AG09319 (cell line): ENCODE measurements at regions not wholly inside any gene's neighbourhood (a gene's known extent, or its start where the extent isn't known, plus 50 kb on each side); places are given as distances from the start of the nearest gene placed in this dataset.
"Not testable (repeated sequence)": the region's sequence is repeated elsewhere in the genome, so short reads cannot be mapped to it uniquely, and the experiment has no call there.

Experiments used
- DNase-seq: peaks from one replicate; pipeline ENCODE4 v3.0.0-alpha.2; 2010; ENCODE audit warnings: low read depth; ENCODE audit errors: extremely low read depth
- TF ChIP-seq, protein P1 (sequence below): IDR thresholded peaks from 2 replicates; pipeline ENCODE4 v1.5.1; 2011; ENCODE audit warnings: low read depth, mild to moderate bottlenecking, inconsistent platforms, low read length, moderate library complexity

DNA sequence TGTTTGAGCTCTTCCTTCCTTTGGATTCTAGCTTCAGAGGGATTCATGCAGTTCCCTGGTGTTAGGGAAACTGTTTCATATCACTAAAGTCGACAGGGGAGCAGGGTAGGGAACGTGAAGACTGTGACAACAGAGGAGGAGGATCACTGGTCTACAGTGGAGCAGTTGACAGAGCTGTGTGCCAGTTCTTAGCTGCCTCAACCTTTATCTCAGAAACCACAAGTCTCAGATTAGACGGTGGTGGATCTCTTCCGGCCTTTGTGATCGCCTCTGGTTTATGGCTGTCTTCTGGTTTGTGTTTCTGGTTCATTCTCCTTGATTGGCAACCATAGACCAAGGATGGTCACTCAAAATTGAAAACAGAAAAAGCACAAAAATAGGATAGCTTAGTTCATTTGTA is 538.9 kb upstream of the API5 start:
- TF ChIP-seq, protein P1, sequence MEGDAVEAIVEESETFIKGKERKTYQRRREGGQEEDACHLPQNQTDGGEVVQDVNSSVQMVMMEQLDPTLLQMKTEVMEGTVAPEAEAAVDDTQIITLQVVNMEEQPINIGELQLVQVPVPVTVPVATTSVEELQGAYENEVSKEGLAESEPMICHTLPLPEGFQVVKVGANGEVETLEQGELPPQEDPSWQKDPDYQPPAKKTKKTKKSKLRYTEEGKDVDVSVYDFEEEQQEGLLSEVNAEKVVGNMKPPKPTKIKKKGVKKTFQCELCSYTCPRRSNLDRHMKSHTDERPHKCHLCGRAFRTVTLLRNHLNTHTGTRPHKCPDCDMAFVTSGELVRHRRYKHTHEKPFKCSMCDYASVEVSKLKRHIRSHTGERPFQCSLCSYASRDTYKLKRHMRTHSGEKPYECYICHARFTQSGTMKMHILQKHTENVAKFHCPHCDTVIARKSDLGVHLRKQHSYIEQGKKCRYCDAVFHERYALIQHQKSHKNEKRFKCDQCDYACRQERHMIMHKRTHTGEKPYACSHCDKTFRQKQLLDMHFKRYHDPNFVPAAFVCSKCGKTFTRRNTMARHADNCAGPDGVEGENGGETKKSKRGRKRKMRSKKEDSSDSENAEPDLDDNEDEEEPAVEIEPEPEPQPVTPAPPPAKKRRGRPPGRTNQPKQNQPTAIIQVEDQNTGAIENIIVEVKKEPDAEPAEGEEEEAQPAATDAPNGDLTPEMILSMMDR: no peak
- DNase-seq: no peak

DNA sequence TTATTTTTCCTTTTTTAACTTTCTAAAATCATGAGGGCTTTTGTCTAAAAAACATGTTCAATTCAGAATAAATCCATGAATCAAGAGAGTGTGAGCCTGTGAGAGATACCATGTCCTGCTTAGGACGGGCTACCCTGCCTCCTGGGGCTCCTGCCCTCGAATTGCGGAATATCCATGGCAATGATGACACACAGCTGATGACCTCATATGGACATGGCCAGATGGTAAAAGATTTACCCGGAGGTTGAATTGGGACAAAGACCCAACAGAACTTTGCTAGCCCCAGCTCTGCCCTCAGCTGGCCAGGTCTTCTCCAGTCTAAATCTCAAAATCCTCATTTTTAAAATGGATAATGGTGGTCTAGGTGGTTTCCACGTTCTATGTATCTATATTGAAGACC is 538.1 kb upstream of the API5 start:
- DNase-seq: no peak
- TF ChIP-seq, protein P1: no peak

DNA sequence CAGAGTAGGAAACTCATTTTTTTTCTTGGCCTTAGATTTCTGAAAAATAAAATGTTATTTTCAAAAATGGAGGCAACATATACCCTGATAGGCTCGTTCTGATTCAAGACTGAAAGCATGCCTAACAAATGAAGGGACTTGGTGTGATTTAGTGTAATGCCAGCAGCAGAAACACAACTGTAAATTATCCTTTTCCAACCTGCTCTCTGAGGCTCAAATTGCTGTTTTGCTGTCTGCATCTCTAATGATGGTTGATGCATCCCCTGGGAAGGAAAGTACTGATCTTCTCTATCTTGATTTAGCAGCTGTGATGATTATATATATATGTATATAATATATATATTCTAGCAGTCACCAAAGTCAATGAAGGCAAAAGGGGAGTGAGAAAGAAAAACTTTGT is 537.2 kb upstream of the API5 start:
- no peak for DNase-seq
- TF ChIP-seq, protein P1: no peak

DNA sequence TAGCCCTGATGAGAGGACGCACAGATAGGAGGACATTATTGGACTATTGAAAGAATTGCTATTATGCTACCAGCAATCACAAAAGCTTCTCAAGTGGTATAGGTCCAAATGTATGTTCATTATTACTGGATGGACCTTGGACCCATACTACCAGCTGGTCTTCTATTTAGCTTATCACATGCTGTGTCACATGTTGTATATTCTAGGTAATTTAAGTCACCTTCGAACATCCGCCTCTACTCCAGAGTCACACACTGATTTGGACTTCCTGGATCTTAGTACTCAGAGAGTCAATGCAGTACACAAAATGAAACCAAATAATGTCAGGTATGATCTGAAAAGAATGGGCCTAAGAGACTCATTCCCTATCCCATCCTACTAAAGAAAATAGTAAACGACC is 534.0 kb upstream of the API5 start:
- no peak for DNase-seq
- TF ChIP-seq, protein P1: no peak

DNA sequence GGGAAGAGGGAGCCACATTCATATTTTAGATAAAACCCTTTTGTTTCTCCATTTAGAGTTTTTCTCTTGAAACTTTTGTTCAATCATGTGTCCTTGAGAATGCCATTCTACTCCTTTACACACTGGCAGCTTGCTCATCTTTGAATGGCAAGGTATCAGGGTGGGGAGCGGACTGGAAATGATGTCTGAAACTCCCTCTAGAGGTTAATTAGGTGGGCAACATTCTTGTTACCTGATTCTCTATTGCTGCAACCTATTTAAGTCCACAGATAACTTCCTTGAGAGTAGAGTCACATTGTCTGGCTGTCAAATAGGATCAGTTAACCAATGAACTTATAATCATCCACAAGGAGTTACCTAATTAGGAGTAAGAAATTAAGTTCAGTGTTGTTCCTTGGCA is 533.6 kb upstream of the API5 start:
- DNase-seq: no peak
- TF ChIP-seq, protein P1: no peak

DNA sequence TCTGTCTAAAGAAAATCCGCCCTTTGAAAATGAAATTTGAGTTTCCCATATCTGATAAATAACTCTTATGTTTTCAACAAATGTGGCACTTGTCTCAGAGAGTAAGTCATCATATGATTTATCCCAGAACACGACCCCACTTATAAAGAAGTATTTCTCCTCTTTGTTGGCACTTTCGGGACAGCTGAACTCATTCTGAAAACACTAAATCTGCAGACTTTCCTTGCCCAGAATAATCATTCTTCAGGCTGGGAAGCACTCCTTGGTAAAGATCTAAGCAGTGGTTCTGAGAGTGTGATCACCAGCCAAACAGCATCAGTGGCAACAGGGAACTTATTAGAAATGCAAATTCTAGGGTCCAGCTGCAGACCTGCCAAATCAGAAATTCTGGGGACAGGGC is 532.2 kb upstream of the API5 start:
- TF ChIP-seq, protein P1: no peak
- DNase-seq: no peak

DNA sequence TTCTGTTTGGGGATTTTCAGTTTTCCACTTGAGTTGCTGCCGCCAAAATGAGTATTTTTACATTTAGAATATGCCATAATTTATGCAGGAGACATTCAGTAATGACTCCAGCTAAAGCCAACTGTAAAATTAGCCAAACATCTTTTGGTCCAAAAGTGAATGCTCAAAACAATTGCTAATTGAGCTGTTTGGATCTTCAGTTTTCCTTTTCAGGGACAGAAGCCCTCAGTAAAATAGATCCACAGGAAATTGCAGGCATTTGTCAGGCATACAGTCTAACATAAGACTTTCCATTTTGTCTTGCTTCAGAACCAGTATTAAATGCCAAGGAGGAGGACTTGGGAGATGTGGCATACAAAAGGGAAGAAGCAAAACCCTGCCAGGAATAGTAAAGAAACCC is 524.8 kb upstream of the API5 start:
- TF ChIP-seq, protein P1: no peak
- no peak for DNase-seq

DNA sequence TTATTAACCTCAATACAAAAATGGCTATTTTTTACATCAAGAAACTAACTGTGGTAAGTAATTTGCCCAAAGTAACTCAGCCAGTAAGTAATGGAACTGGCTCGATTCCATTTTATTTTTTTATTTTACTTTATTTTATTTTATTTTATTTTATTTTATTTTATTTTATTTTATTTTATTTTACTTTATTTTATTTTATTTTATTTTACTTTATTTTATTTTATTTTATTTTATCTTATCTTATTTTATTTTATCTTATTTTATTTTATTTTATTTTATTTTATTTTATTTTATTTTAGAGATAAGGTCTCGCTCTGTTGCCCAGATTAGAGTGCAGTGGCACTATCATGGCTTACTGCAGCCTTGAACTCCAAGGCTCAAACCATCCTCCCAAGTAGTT is 516.3 kb upstream of the API5 start:
- DNase-seq: not testable (repeated sequence)
